B cell (primary cell): ENCODE measurements at regions not wholly inside any gene's neighbourhood (a gene's known extent, or its start where the extent isn't known, plus 50 kb on each side); places are given as distances from the start of the nearest gene placed in this dataset.

ENCODE experiments used
- ATAC-seq: fragments of 200-7000 bp; cut with Tn5 transposase; one replicate; pipeline ENCODE4 v1.10.0; 2021; ENCODE audit warnings: low read depth, mild to moderate bottlenecking, moderate number of reproducible peaks, moderate library complexity
- CTCF ChIA-PET: fragments of 350-600 bp; sonication (Branson Sonifier 250); formaldehyde crosslinking; loops from one replicate; lab custom pipeline; 2021; ENCODE audit warnings: antibody characterized with exemption, inconsistent platforms; lab: Charles Lee
- POLR2A ChIA-PET: fragments of 350-600 bp; sonication (Branson Sonifier 250); formaldehyde crosslinking; loops from one replicate; lab custom pipeline; 2021; ENCODE audit warnings: antibody characterized with exemption; lab: Charles Lee
- DNase-seq: peaks from one replicate; pipeline ENCODE4 v3.0.0; 2013
- H2AFZ ChIP-seq: 2 replicates; pipeline ENCODE4 v1.6.1; 2012; ENCODE audit warnings: mild to moderate bottlenecking, low read depth, low read length; ENCODE audit not compliant: insufficient read depth, poor library complexity, severe bottlenecking
- H3K27ac ChIP-seq, 2 donors: 1 replicate in 1 of 2; 2 replicates in 1 of 2; pipeline ENCODE4 v1.5.1; 2012 to 2013; ENCODE audit warnings: low read length in 2 of 2, mild to moderate bottlenecking in 2 of 2, moderate library complexity in 1 of 2
- H3K27me3 ChIP-seq, 4 experiments: fragments of 200-600 bp in 1 of 4; sonication (generic) in 1 of 4; replicated peaks in 1 of 4; 1 replicate in 2 of 4; 2 replicates in 2 of 4; pipeline versions ENCODE4 v1.6.1 to v1.7.0; 2013 to 2016; ENCODE audit warnings: low read length in 3 of 4, mild to moderate bottlenecking in 2 of 4, mixed read lengths in 1 of 4, moderate library complexity in 1 of 4; ENCODE audit not compliant: insufficient read depth in 4 of 4, control insufficient read depth in 3 of 4; ENCODE audit errors: control extremely low read depth in 1 of 4
- H3K36me3 ChIP-seq, 2 experiments: replicated peaks in 1 of 2; 1 replicate in 1 of 2; 2 replicates in 1 of 2; pipeline versions ENCODE4 v1.6.1 to v1.7.1; 2013; ENCODE audit warnings: low read length in 1 of 2; ENCODE audit not compliant: insufficient read depth in 2 of 2, control insufficient read depth in 1 of 2; ENCODE audit errors: control extremely low read depth in 1 of 2, extremely low read depth in 1 of 2
- H3K4me1 ChIP-seq, 2 donors: fragments of 200-600 bp in 1 of 2; sonication (generic) in 1 of 2; 1 replicate in 1 of 2; 2 replicates in 1 of 2; pipeline versions ENCODE4 v1.5.1 to v1.6.1; 2013 to 2017; ENCODE audit warnings: low read length in 2 of 2; ENCODE audit not compliant: control insufficient read depth in 2 of 2, insufficient read depth in 2 of 2
- H3K4me2 ChIP-seq: replicated peaks from 2 replicates; pipeline ENCODE3; 2012; ENCODE audit warnings: mild to moderate bottlenecking, low read depth, low read length; ENCODE audit not compliant: poor library complexity, severe bottlenecking
- H3K4me3 ChIP-seq, 5 experiments: fragments of 200-600 bp in 1 of 5; sonication (generic) in 1 of 5; 1 replicate in 3 of 5; 2 replicates in 2 of 5; pipeline versions ENCODE4 v1.5.1 to v1.7.0; 2011 to 2016; ENCODE audit warnings: low read length in 4 of 5, mild to moderate bottlenecking in 4 of 5, low read depth in 2 of 5, control low read depth in 1 of 5, moderate library complexity in 1 of 5; ENCODE audit not compliant: insufficient read depth in 1 of 5; ENCODE audit errors: control extremely low read depth in 1 of 5, extremely low read depth in 1 of 5
- H3K79me2 ChIP-seq: fragments of 200-600 bp; sonication (generic); one replicate; pipeline ENCODE4 v1.6.0; 2016; ENCODE audit warnings: low read length; ENCODE audit not compliant: control insufficient read depth, insufficient read depth
- H3K9ac ChIP-seq: fragments of 200-600 bp; sonication (generic); 2 replicates; pipeline ENCODE4 v1.6.1; 2017; ENCODE audit warnings: mild to moderate bottlenecking, low read length, moderate library complexity
- H3K9me3 ChIP-seq, 3 donors: one replicate each; pipeline versions ENCODE4 v1.6.1 to v1.7.1; 2013; ENCODE audit warnings: low read length in 2 of 3; ENCODE audit not compliant: control insufficient read depth in 2 of 3, insufficient read depth in 1 of 3; ENCODE audit errors: control extremely low read depth in 1 of 3
- H4K20me1 ChIP-seq: 2 replicates; pipeline ENCODE4 v1.6.0; 2012; ENCODE audit warnings: mild to moderate bottlenecking, low read length; ENCODE audit not compliant: insufficient read depth, control insufficient read depth, poor library complexity, severe bottlenecking
- H3K27ac Mint-ChIP-seq: one replicate; pipeline ENCODE4 v1.8.0; 2021; ENCODE audit warnings: mixed read lengths
- H3K27me3 Mint-ChIP-seq: one replicate; pipeline ENCODE4 v1.8.0; 2021; ENCODE audit warnings: mixed read lengths
- H3K4me1 Mint-ChIP-seq: one replicate; pipeline ENCODE4 v1.8.0; 2021; ENCODE audit warnings: mixed read lengths
- H3K4me3 Mint-ChIP-seq: one replicate; pipeline ENCODE4 v1.8.0; 2021; ENCODE audit warnings: mixed read lengths
- H3K9me3 Mint-ChIP-seq: one replicate; pipeline ENCODE4 v1.8.0; 2022; ENCODE audit warnings: mixed read lengths; ENCODE audit not compliant: insufficient read depth
- EZH2 ChIP-seq: IDR thresholded peaks from 2 replicates; pipeline ENCODE4 v1.6.1; 2012; ENCODE audit warnings: borderline replicate concordance, low read depth, mild to moderate bottlenecking, moderate library complexity, low read length; ENCODE audit not compliant: insufficient read depth, poor library complexity, severe bottlenecking
- WGBS: methylation state at CpG from one replicate; pipeline ENCODE4 v1.1.5; 2013; ENCODE audit warnings: missing lambda C conversion rate; ENCODE audit not compliant: insufficient coverage; 5-methylcytosine and 5-hydroxymethylcytosine counted together
- intact Hi-C: fragments of 100-400 bp; cut with micrococcal nuclease; formaldehyde crosslinking; loops from one replicate; pipeline ENCODE4 v1.10.0; 2022
- TF ChIP-seq, protein P1 (sequence below): fragments of 200-600 bp; IDR thresholded peaks from one replicate; pipeline ENCODE4 v1.8.0; 2022; ENCODE audit warnings: antibody characterized with exemption, mild to moderate bottlenecking

DNA sequence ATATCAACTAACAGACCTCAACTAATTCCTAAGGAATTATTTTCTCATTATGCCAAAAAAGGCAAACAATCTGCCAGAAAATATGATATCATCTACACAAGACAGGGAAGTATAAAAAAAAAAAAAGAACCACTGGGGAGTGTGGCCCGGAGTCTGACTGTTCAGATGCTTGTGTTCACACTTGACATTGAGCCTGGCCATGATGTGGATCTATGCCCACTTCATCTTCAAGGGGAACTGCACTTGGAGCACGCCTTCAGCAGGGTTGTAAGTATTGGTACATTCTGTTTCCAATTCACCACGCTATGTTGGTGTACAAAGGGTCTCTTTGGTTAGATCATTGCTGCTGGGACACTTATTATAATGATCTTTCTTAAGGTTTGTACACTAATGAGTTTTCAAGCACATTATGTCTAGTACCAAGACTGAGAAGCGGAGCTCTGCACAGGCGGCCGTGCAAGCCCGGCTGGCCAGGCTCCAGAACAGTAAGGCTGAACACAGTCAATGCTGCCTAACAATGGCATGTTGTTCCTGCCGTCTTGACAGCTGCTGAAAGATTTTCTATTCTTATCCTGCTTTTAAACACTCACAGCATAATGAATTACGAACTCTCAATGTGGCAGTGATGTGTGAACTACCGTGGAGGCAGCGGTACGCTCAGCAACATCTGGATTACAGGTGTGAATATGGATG, 788.4 kb upstream of the SOX11 start:
- Histone ChIP-seq H3K4me3 (no peak overlapping the region), H3K4me2 (no peak overlapping the region), H3K9ac (no peak overlapping the region), H3K9me3 (peaks cover 0 to 9% (median 0%) of the 10 kb centered on the region in 3 donors), H3K79me2 (no peaks in the 10 kb centered on the region), H3K27ac (no peak overlapping the region), H3K36me3 (no peaks in the 10 kb centered on the region), H2AFZ (no peak overlapping the region), H3K4me1 (no peaks in the 10 kb centered on the region), H3K27me3 (no peaks in the 10 kb centered on the region), H4K20me1 (no peaks in the 10 kb centered on the region)
- WGBS: 86% methylated on average over 6 of the region's 12 CpGs
- TF ChIP-seq, protein P1, sequence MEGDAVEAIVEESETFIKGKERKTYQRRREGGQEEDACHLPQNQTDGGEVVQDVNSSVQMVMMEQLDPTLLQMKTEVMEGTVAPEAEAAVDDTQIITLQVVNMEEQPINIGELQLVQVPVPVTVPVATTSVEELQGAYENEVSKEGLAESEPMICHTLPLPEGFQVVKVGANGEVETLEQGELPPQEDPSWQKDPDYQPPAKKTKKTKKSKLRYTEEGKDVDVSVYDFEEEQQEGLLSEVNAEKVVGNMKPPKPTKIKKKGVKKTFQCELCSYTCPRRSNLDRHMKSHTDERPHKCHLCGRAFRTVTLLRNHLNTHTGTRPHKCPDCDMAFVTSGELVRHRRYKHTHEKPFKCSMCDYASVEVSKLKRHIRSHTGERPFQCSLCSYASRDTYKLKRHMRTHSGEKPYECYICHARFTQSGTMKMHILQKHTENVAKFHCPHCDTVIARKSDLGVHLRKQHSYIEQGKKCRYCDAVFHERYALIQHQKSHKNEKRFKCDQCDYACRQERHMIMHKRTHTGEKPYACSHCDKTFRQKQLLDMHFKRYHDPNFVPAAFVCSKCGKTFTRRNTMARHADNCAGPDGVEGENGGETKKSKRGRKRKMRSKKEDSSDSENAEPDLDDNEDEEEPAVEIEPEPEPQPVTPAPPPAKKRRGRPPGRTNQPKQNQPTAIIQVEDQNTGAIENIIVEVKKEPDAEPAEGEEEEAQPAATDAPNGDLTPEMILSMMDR: no peak
- no peak for TF ChIP-seq EZH2
- ChIA-PET POLR2A (no interaction called here), CTCF (no interaction called here)
- Mint-ChIP-seq H3K9me3 (peaks cover 4% of the 10 kb centered on the region), H3K27me3 (no peaks in the 10 kb centered on the region), H3K27ac (no peak overlapping the region), H3K4me1 (no peaks in the 10 kb centered on the region), H3K4me3 (no peak overlapping the region)
- no peak for ATAC-seq
- intact Hi-C loops: no loop called here
- DNase-seq: no peak

DNA sequence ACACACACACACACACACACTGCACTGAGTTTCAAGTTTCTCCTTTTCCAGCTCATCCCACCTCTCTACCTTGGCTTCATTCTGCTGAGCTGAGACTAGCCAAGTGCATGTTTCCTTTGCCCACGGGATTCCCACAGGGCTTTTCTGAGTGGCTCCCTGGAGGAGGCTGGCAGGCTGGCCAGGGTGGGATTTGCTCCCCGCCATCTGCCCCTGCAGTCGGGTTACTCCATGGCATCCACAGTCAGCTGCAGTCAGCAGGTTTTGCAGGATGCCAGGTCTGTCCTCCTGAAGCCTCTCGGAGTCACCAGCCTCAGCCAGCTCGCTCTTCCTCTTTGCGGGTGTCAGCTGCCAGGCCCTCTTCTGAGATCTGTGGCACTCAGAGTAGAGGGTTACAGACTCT, 783.7 kb upstream of the SOX11 start:
- ChIA-PET POLR2A (no interaction called here), CTCF (no interaction called here)
- intact Hi-C loops: no loop called here
- no peaks in the 10 kb centered on the region for H4K20me1 ChIP-seq
- H3K36me3 ChIP-seq: no peaks in the 10 kb centered on the region
- H3K4me1 ChIP-seq: no peaks in the 10 kb centered on the region
- no peak overlapping the region for H3K27ac Mint-ChIP-seq
- no peak overlapping the region for H3K4me3 ChIP-seq
- H3K27me3 ChIP-seq: no peaks in the 10 kb centered on the region
- peaks cover 0 to 4% (median 0%) of the 10 kb centered on the region in 3 donors for H3K9me3 ChIP-seq
- H3K4me2 ChIP-seq: no peak overlapping the region
- TF ChIP-seq EZH2: no peak
- TF ChIP-seq, protein P1: no peak
- ATAC-seq (no peak), DNase-seq (no peak)
- no peak overlapping the region for H3K4me3 Mint-ChIP-seq
- no peak overlapping the region for H3K27ac ChIP-seq
- WGBS: 85% methylated on average over 6 of the region's 6 CpGs
- H3K9ac ChIP-seq: no peak overlapping the region
- no peaks in the 10 kb centered on the region for H3K4me1 Mint-ChIP-seq
- H3K27me3 Mint-ChIP-seq: no peaks in the 10 kb centered on the region
- no peak overlapping the region for H2AFZ ChIP-seq
- H3K79me2 ChIP-seq: no peaks in the 10 kb centered on the region
- H3K9me3 Mint-ChIP-seq: peaks cover 4% of the 10 kb centered on the region
